ENCODE measurements at regions not wholly inside any gene's neighbourhood (a gene's known extent, or its start where the extent isn't known, plus 50 kb on each side); places are given as distances from the start of the nearest gene placed in this dataset.

DNA sequence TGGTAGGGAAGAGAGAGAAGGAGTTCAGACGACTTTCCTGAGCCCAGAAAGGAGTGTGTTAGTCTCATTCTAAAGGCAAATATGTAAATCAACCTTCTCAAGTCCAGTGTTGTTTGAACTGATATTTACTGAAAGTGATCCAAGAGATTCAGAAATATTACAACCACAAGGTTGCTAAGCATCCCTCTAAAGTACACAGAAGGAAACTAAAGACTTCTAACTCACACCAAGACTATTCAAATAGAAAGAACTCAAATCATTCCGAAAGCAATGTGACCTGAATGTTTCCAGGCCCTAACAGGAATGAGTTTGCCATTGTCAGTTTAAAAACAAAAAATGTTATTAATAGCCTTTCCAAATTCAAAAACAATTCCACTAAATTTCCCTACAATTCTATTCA, 56.9 kb upstream of the VGLL3 start:
- H3K9ac ChIP-seq (ENCODE audit: insufficient read depth in 1 of 2, low read depth in 2 of 2, low read length in 2 of 2): no peak overlapping the region
- H3K4me2 ChIP-seq (ENCODE audit: insufficient read depth, low read length): no peak overlapping the region
- H3K27me3 ChIP-seq (ENCODE audit: control insufficient read depth in 2 of 2, insufficient read depth in 2 of 2, low read length in 2 of 2): no peaks in the 10 kb centered on the region
- no peak for DNase-seq (ENCODE audit: extremely low read depth in 1 of 4, low spot score in 3 of 4)
- FAIRE-seq: no peak
- 0% methylated on average over 2 of the region's 2 CpGs for WGBS (ENCODE audit: insufficient coverage, low coverage, missing lambda C conversion rate)
- in situ Hi-C loops (cut with MboI) (no loop called here), intact Hi-C loops (cut with micrococcal nuclease) (no loop called here)
- ChIA-PET CTCF (ENCODE audit: low intra/inter-chr PET ratio) (no interaction called here), POLR2A (no interaction called here)
- ATAC-seq: no peak
- no peaks in the 10 kb centered on the region for H3K36me3 ChIP-seq (ENCODE audit: control insufficient read depth, insufficient read depth, low read length)
- H3K4me1 ChIP-seq (replicated peaks in 1 of 2; ENCODE audit: control insufficient read depth in 2 of 2, insufficient read depth in 2 of 2, low read length in 2 of 2): no peaks in the 10 kb centered on the region; a peak in 1 of 5 replicates
- no peak overlapping the region for H3K4me3 ChIP-seq
- H3K27ac ChIP-seq (ENCODE audit: extremely low read depth, low read depth, low read length): no peak overlapping the region
- BruUV-seq (replicated peaks): no TSS peak
- H2AFZ ChIP-seq (ENCODE audit: low read depth, low read length): no peak overlapping the region
- no peaks in the 10 kb centered on the region for H3K9me3 ChIP-seq (replicated peaks; ENCODE audit: control insufficient read depth, insufficient read depth, low read depth, low read length)
- no peaks in the 10 kb centered on the region for H4K20me1 ChIP-seq (replicated peaks; ENCODE audit: control insufficient read depth, insufficient read depth, low read length)
- no peaks in the 10 kb centered on the region for H3K79me2 ChIP-seq (ENCODE audit: control insufficient read depth, insufficient read depth, low read length)
- H3K9me1 ChIP-seq (ENCODE audit: control insufficient read depth, insufficient read depth, low read length): no peaks in the 10 kb centered on the region
- TF ChIP-seq CAMTA2 (CRISPR knock-in tag; conservative IDR thresholded peaks at IDR 0.05) (no peak), ELF4 (CRISPR knock-in tag; IDR thresholded peaks at IDR 0.05) (no peak), SMC3 (conservative IDR thresholded peaks at IDR 0.05; ENCODE audit: insufficient read depth, low read depth, low read length) (no peak), E2F4 (CRISPR knock-in tag; IDR thresholded peaks at IDR 0.05; ENCODE audit: low read depth) (no peak), E2F1 (CRISPR knock-in tag; IDR thresholded peaks at IDR 0.05) (no peak), CHD4 (IDR thresholded peaks at IDR 0.05; ENCODE audit: insufficient read depth, insufficient replicate concordance, low read depth, low read length, poor library complexity, severe bottlenecking) (no peak), MXI1 (IDR thresholded peaks at IDR 0.05; ENCODE audit: low read depth, low read length) (no peak), NFIC (IDR thresholded peaks at IDR 0.05) (no peak), MIER1 (IDR thresholded peaks at IDR 0.05; ENCODE audit: low read depth) (no peak), CREB1 (IDR thresholded peaks at IDR 0.05) (no peak), CREB1 (CRISPR knock-in tag; IDR thresholded peaks at IDR 0.05) (no peak)

All from K562 (cell line).